IPS-20b (cell line): ENCODE measurements at regions not wholly inside any gene's neighbourhood (a gene's known extent, or its start where the extent isn't known, plus 50 kb on each side); places are given as distances from the start of the nearest gene placed in this dataset.

Experiments
- H3K27ac ChIP-seq: one replicate; pipeline ENCODE4 v1.5.1; 2013; ENCODE audit warnings: low read length
- H3K27me3 ChIP-seq: 2 replicates; pipeline ENCODE4 v1.6.1; 2013; ENCODE audit warnings: mild to moderate bottlenecking, low read length, inconsistent platforms; ENCODE audit not compliant: insufficient read depth
- H3K36me3 ChIP-seq: 2 replicates; pipeline ENCODE4 v1.6.1; 2013; ENCODE audit warnings: low read depth, mild to moderate bottlenecking, inconsistent platforms, low read length, moderate library complexity; ENCODE audit not compliant: insufficient read depth
- H3K4me1 ChIP-seq: 2 replicates; pipeline ENCODE4 v1.6.1; 2013; ENCODE audit warnings: mild to moderate bottlenecking, control low read depth, inconsistent platforms, low read length, moderate library complexity; ENCODE audit not compliant: insufficient read depth
- H3K4me3 ChIP-seq: 2 replicates; pipeline ENCODE4 v1.5.1; 2013; ENCODE audit warnings: mild to moderate bottlenecking, low read length, inconsistent platforms
- H3K9ac ChIP-seq: 2 replicates; pipeline ENCODE4 v1.6.1; 2013; ENCODE audit warnings: low read depth, mild to moderate bottlenecking, inconsistent platforms, low read length, moderate library complexity
- H3K9me3 ChIP-seq: 2 replicates; pipeline ENCODE4 v1.6.1; 2013; ENCODE audit warnings: mild to moderate bottlenecking, low read depth, low read length, inconsistent platforms; ENCODE audit not compliant: insufficient read depth

- no peaks in the 10 kb centered on the region for H3K27me3 ChIP-seq
- H3K9ac ChIP-seq: no peak overlapping the region
- no peaks in the 10 kb centered on the region for H3K36me3 ChIP-seq
- no peak overlapping the region for H3K27ac ChIP-seq
- H3K9me3 ChIP-seq: no peaks in the 10 kb centered on the region; the same call in 1 of the 2 replicates
- H3K4me3 ChIP-seq: no peak overlapping the region
- peaks cover 14% of the 10 kb centered on the region for H3K4me1 ChIP-seq
Measured at GRCh38 chr9:130770093-130770492, 65.0 kb upstream of the ABL1 start.

GRCh38 chr9:130770679-130771442, 64.2 kb upstream of the ABL1 start:
- H3K36me3 ChIP-seq: no peaks in the 10 kb centered on the region
- H3K9me3 ChIP-seq: no peaks in the 10 kb centered on the region; the same call in 1 of the 2 replicates
- no peak overlapping the region for H3K9ac ChIP-seq
- no peak overlapping the region for H3K27ac ChIP-seq
- peaks cover 14% of the 10 kb centered on the region for H3K4me1 ChIP-seq
- H3K4me3 ChIP-seq: no peak overlapping the region
- no peaks in the 10 kb centered on the region for H3K27me3 ChIP-seq

- H3K9me3 ChIP-seq: no peaks in the 10 kb centered on the region; the same call in 1 of the 2 replicates
- no peak overlapping the region for H3K4me3 ChIP-seq
- no peak overlapping the region for H3K9ac ChIP-seq
- no peaks in the 10 kb centered on the region for H3K36me3 ChIP-seq
- H3K27ac ChIP-seq: no peak overlapping the region
- no peaks in the 10 kb centered on the region for H3K27me3 ChIP-seq
- H3K4me1 ChIP-seq: peaks cover 9% of the 10 kb centered on the region
Measured at GRCh38 chr9:130772185-130772584, 62.9 kb upstream of the ABL1 start.

- Histone ChIP-seq H3K4me1 (no peaks in the 10 kb centered on the region), H3K27ac (no peak overlapping the region), H3K36me3 (no peaks in the 10 kb centered on the region)
Measured at GRCh38 chr9:130774183-130774582, 60.9 kb upstream of the ABL1 start.

GRCh38 chr9:130775336-130775991, 59.6 kb upstream of the ABL1 start:
- no peak overlapping the region for H3K9ac ChIP-seq
- no peaks in the 10 kb centered on the region for H3K4me1 ChIP-seq
- no peaks in the 10 kb centered on the region for H3K27me3 ChIP-seq
- no peaks in the 10 kb centered on the region for H3K36me3 ChIP-seq
- no peak overlapping the region for H3K4me3 ChIP-seq
- no peak overlapping the region for H3K27ac ChIP-seq
- no peaks in the 10 kb centered on the region; the same call in 1 of the 2 replicates for H3K9me3 ChIP-seq

More at GRCh38 chr9:130774183-130774582, 60.9 kb upstream of the ABL1 start:
- Histone ChIP-seq H3K4me3 (no peak overlapping the region), H3K9ac (no peak overlapping the region), H3K9me3 (no peaks in the 10 kb centered on the region; the same call in 1 of the 2 replicates), H3K27me3 (no peaks in the 10 kb centered on the region)

GRCh38 chr9:130779153-130779855, 55.8 kb upstream of the ABL1 start:
- H3K9ac ChIP-seq: no peak overlapping the region
- H3K9me3 ChIP-seq: no peaks in the 10 kb centered on the region; the same call in 1 of the 2 replicates
- H3K27ac ChIP-seq: no peak overlapping the region
- no peak overlapping the region for H3K4me3 ChIP-seq
- H3K36me3 ChIP-seq: no peaks in the 10 kb centered on the region
- no peaks in the 10 kb centered on the region for H3K4me1 ChIP-seq
- no peaks in the 10 kb centered on the region for H3K27me3 ChIP-seq

- H3K9me3 ChIP-seq: no peaks in the 10 kb centered on the region
- no peak overlapping the region for H3K9ac ChIP-seq
- no peaks in the 10 kb centered on the region for H3K36me3 ChIP-seq
- no peak overlapping the region for H3K4me3 ChIP-seq
- no peak overlapping the region for H3K27ac ChIP-seq
- no peaks in the 10 kb centered on the region for H3K27me3 ChIP-seq
- no peaks in the 10 kb centered on the region for H3K4me1 ChIP-seq
Measured at GRCh38 chr9:130780415-130780814, 54.6 kb upstream of the ABL1 start.

GRCh38 chr9:130780865-130781504, 54.1 kb upstream of the ABL1 start:
- Histone ChIP-seq H3K27ac (no peak overlapping the region), H3K27me3 (no peaks in the 10 kb centered on the region), H3K9ac (no peak overlapping the region), H3K4me1 (no peaks in the 10 kb centered on the region), H3K4me3 (no peak overlapping the region), H3K36me3 (no peaks in the 10 kb centered on the region), H3K9me3 (no peaks in the 10 kb centered on the region)

- Histone ChIP-seq H3K27ac (no peak overlapping the region), H3K27me3 (no peaks in the 10 kb centered on the region), H3K4me1 (no peaks in the 10 kb centered on the region), H3K36me3 (no peaks in the 10 kb centered on the region), H3K4me3 (no peak overlapping the region), H3K9ac (no peak overlapping the region), H3K9me3 (no peaks in the 10 kb centered on the region)
Measured at GRCh38 chr9:130781569-130781968, 53.5 kb upstream of the ABL1 start.

GRCh38 chr9:130782886-130783530, 52.0 kb upstream of the ABL1 start:
- Histone ChIP-seq H3K27me3 (no peaks in the 10 kb centered on the region), H3K4me1 (no peaks in the 10 kb centered on the region), H3K9ac (no peak overlapping the region), H3K27ac (no peak overlapping the region), H3K9me3 (no peaks in the 10 kb centered on the region), H3K36me3 (no peaks in the 10 kb centered on the region), H3K4me3 (no peak overlapping the region)

- Histone ChIP-seq H3K9me3 (peaks cover 11% of the 10 kb centered on the region; the same call in 1 of the 2 replicates), H3K4me3 (no peak overlapping the region), H3K4me1 (no peaks in the 10 kb centered on the region), H3K27ac (no peak overlapping the region), H3K9ac (no peak overlapping the region), H3K36me3 (no peaks in the 10 kb centered on the region), H3K27me3 (no peaks in the 10 kb centered on the region)
Measured at GRCh38 chr9:130785053-130785452, 50.0 kb upstream of the ABL1 start.
